HG03103 (cell line): ENCODE measurements at regions not wholly inside any gene's neighbourhood (a gene's known extent, or its start where the extent isn't known, plus 50 kb on each side); places are given as distances from the start of the nearest gene placed in this dataset.

Experiments
- ATAC-seq: cut with Tn5 transposase; IDR thresholded peaks from one replicate; pipeline ENCODE4 v1.9.1; 2021; ENCODE audit warnings: low read depth; ENCODE audit not compliant: unreplicated experiment

- ATAC-seq = no peak
Observed at GRCh38 chr5:53359916-53360517, 120.4 kb upstream of the FST start.

GRCh38 chr5:53360811-53361210, 119.6 kb upstream of the FST start:
- no peak for ATAC-seq

DNA sequence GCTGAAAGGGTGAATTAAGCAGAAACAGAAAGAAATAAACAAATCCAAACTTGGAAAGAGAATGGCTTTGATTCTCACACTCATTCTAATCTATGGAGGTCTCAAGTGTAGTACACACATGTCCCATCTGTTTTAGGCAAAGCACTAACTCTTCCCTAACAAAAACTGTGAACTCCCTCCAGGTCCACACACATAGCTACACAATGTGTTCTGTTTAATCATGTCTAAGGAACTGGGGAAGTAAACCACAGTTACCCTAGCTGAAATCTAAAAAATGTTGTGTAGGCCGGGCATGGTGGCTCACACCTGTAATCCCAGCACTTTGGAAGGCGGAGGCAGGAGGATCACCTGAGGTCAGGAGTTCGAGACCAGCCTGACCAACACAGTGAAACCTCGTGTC, 118.7 kb upstream of the FST start:
- no peak for ATAC-seq

- no peak for ATAC-seq
Observed at GRCh38 chr5:53362521-53362941, 117.9 kb upstream of the FST start.

GRCh38 chr5:53364061-53364460, 116.4 kb upstream of the FST start:
- no peak for ATAC-seq

DNA sequence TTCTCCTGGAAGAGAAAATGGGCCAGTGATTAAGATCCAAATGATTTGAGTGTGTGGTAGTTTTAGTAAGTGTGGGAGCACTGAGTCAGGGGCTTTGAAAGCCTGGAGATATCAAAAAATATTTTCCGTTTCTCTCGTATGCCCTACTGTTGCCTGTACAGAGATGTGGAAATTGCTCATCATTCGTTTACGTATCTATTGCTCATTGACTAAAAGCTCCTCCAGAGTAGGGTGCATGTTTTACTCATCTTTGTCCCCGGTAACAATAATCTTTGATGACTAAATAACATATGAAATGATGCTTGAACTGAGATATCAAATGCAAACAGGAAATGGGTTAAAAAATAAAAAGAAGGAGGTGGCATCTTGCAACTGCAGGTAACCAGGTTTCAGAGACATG, 114.2 kb upstream of the FST start:
- no peak for ATAC-seq

- ATAC-seq = no peak
Observed at GRCh38 chr5:53367727-53368126, 112.7 kb upstream of the FST start.

GRCh38 chr5:53368516-53368915, 111.9 kb upstream of the FST start:
- ATAC-seq = no peak

DNA sequence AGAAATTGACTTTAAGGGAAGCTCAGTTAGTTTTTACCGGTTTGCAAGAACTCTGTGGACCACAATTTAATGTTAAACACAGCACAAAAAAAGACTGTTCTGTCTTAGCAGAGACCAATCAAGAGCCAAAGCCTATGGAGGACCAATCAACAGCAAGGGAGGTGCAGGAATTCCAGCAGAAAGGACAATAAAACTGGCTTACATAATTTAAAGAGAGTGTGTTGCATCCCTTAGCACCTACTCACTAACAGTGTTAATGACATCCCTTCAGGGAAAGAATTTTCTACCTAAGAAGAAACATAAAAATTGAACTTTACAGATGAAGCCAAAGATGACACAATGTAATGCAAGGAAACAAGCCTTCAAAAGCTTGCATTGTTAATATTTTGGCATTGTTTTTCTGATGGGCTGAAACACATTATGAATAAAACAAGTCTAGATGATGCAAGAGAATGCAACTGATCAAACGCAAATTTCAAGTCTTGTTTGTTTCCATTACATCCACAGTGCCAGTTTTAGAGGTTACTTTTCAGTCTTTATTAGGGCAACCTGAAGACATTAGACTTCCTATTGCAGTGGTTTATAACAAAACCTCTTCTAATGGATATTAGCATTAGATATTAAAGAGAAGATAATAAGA, 111.3 kb upstream of the FST start:
- no peak for ATAC-seq

DNA sequence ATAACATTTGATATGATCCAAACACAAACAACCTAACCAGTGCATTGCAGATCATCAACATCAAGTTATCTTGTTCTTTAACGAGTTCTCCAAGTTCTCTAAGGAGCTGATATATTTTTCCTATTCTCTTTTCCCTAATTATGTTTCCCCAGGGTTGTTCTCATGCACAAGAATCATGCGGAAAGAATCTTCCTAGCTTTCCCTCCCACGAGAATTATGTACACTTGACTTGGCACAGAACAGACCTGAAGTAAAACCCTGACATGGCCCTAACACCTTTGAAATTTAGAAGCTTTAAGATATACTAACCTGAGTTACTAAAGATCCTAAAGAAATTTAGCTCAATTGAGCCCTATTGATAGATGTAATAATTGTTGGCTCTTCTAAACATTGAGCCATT, 110.7 kb upstream of the FST start:
- ATAC-seq = no peak

DNA sequence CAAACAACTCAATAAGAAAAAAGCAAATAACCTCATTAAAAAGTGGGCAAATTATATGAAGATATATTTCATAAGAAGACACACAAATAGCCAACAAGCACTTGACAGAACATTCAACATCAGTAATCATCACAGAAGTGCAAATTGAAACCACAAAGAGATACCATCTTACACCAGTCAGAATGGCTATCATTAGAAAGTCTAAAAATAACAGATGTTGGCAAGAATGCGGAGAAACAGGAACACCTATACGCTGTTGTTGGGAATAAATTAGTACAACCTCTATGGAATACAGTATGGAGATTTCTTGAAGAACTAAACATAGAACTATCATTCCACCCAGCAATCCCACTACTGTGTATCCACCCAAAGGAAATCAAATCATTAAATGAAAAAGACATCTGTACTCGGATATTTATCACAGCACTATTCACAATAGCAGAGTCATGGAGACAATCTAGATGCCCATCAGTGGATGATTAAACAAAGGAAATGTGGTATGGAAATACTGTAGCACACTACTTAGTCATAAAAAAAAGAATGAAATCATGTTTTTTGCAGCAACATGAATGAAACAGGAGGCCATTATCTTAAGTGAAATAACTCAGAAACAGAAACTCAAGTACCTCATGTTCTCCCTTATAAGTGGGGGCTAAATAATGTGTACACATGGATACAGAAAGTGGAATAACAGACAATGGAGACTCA, 106.8 kb upstream of the FST start:
- no peak for ATAC-seq

- no peak for ATAC-seq
Observed at GRCh38 chr5:53376853-53377252, 103.6 kb upstream of the FST start.

GRCh38 chr5:53378190-53378589, 102.2 kb upstream of the FST start:
- ATAC-seq = no peak

- no peak for ATAC-seq
Observed at GRCh38 chr5:53378590-53379247, 101.7 kb upstream of the FST start.

GRCh38 chr5:53386341-53386740, 94.1 kb upstream of the FST start:
- ATAC-seq = no peak

DNA sequence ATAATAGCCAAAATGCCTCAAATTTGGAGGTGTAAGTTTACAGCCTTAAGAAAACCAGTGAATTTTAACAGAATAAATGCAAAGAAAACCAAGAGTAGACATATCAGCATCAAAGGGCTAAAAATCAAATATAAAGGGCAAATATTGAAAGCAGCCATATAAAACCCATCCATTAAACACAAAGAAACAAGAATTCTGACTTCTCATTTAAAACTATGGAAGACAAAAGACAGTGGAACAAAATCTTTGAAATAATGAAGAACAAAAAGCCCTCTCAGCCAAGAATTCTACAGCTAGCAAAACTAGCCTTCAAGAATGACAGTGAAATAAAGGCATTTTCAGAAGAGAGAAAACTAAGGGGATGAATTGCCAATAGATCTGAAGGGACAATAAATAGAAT, 91.3 kb upstream of the FST start:
- ATAC-seq = no peak

- ATAC-seq = peak; percentile 96
Observed at GRCh38 chr5:53392073-53392472, 88.4 kb upstream of the FST start.

- no peak for ATAC-seq
Observed at GRCh38 chr5:53394808-53395207, 85.6 kb upstream of the FST start.

- ATAC-seq = no peak
Observed at GRCh38 chr5:53397141-53397757, 83.2 kb upstream of the FST start.

GRCh38 chr5:53397845-53398244, 82.6 kb upstream of the FST start:
- ATAC-seq = no peak
